Ishikawa (cell line): ENCODE measurements at regions not wholly inside any gene's neighbourhood (a gene's known extent, or its start where the extent isn't known, plus 50 kb on each side); places are given as distances from the start of the nearest gene placed in this dataset.

Experiments used
- CEBPB ChIP-seq: IDR thresholded peaks from 2 replicates; pipeline ENCODE4 v1.6.1; 2012
- CREB1 ChIP-seq: IDR thresholded peaks from 2 replicates; pipeline ENCODE4 v1.6.1; 2012; ENCODE audit warnings: low read depth
- EP300 ChIP-seq: IDR thresholded peaks from 2 replicates; pipeline ENCODE4 v1.6.1; 2012; ENCODE audit warnings: borderline replicate concordance
- NFIC ChIP-seq: IDR thresholded peaks from 2 replicates; pipeline ENCODE4 v1.6.1; 2012
- RAD21 ChIP-seq: IDR thresholded peaks from 2 replicates; pipeline ENCODE4 v1.6.1; 2012; ENCODE audit warnings: low read depth
- TCF12 ChIP-seq: IDR thresholded peaks from 2 replicates; pipeline ENCODE4 v1.6.1; 2012; ENCODE audit warnings: low read depth
- TEAD4 ChIP-seq: IDR thresholded peaks from 2 replicates; pipeline ENCODE4 v1.6.1; 2012
- YY1 ChIP-seq: IDR thresholded peaks from 2 replicates; pipeline ENCODE4 v1.6.1; 2012; ENCODE audit warnings: low read depth
- ZBTB7A ChIP-seq: IDR thresholded peaks from 2 replicates; pipeline ENCODE4 v1.6.1; 2012; ENCODE audit warnings: low read depth
- TF ChIP-seq, protein P1 (sequence below): IDR thresholded peaks from 2 replicates; pipeline ENCODE4 v1.6.1; 2012
- TF ChIP-seq, protein P2 (sequence below): IDR thresholded peaks from 2 replicates; pipeline ENCODE4 v1.6.1; 2012; ENCODE audit warnings: low read depth, mild to moderate bottlenecking

DNA sequence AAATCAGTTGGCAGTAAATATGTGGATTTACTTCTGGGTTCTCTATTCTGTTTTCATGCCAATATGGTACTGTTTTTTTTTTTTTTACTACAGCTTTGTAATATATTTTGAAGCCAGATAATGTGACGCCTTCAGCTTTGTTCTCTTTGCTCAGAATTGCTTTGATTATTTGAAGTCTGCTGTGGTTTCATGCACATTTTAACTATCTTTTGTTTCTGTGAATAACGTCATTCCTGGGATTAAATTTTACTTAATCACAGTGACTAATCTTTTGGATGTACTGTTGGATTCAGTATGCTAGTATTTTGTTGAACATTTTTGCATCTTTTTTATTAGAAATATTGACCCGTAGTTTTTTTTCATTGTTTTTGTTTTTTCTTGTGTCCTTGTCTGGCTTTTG is 576.5 kb downstream of the ZNF385D start:
- TF ChIP-seq RAD21 (no peak), EP300 (no peak), NFIC (no peak), YY1 (no peak), TCF12 (no peak), TEAD4 (no peak), CREB1 (no peak), CEBPB (no peak), ZBTB7A (no peak)
- TF ChIP-seq, protein P1, sequence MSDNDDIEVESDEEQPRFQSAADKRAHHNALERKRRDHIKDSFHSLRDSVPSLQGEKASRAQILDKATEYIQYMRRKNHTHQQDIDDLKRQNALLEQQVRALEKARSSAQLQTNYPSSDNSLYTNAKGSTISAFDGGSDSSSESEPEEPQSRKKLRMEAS, result no peak
- TF ChIP-seq, protein P2, sequence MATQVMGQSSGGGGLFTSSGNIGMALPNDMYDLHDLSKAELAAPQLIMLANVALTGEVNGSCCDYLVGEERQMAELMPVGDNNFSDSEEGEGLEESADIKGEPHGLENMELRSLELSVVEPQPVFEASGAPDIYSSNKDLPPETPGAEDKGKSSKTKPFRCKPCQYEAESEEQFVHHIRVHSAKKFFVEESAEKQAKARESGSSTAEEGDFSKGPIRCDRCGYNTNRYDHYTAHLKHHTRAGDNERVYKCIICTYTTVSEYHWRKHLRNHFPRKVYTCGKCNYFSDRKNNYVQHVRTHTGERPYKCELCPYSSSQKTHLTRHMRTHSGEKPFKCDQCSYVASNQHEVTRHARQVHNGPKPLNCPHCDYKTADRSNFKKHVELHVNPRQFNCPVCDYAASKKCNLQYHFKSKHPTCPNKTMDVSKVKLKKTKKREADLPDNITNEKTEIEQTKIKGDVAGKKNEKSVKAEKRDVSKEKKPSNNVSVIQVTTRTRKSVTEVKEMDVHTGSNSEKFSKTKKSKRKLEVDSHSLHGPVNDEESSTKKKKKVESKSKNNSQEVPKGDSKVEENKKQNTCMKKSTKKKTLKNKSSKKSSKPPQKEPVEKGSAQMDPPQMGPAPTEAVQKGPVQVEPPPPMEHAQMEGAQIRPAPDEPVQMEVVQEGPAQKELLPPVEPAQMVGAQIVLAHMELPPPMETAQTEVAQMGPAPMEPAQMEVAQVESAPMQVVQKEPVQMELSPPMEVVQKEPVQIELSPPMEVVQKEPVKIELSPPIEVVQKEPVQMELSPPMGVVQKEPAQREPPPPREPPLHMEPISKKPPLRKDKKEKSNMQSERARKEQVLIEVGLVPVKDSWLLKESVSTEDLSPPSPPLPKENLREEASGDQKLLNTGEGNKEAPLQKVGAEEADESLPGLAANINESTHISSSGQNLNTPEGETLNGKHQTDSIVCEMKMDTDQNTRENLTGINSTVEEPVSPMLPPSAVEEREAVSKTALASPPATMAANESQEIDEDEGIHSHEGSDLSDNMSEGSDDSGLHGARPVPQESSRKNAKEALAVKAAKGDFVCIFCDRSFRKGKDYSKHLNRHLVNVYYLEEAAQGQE, result no peak
